TTC549 (cell line): ENCODE measurements at regions not wholly inside any gene's neighbourhood (a gene's known extent, or its start where the extent isn't known, plus 50 kb on each side); places are given as distances from the start of the nearest gene placed in this dataset.

Source experiments
- FAIRE-seq: peaks from 2 replicates; lab custom pipeline; 2012; peaks lifted over from hg19 to GRCh38; lab: Jason Lieb, UNC

GRCh38 chr5:54743581-54743980, 226.0 kb downstream of the SNX18 start:
- no peak for FAIRE-seq

- no peak for FAIRE-seq
These were observed 224.9 kb downstream of the SNX18 start for GRCh38 chr5:54742417-54742891.

GRCh38 chr5:54741711-54742110, 224.2 kb downstream of the SNX18 start:
- FAIRE-seq, result no peak

- FAIRE-seq, result no peak
These were observed 222.6 kb downstream of the SNX18 start for GRCh38 chr5:54740141-54740540.

GRCh38 chr5:54739371-54739770, 221.8 kb downstream of the SNX18 start:
- no peak for FAIRE-seq

GRCh38 chr5:54738973-54739367, 221.4 kb downstream of the SNX18 start:
- FAIRE-seq, result no peak

GRCh38 chr5:54738118-54738972, 220.8 kb downstream of the SNX18 start:
- no peak for FAIRE-seq

- FAIRE-seq, result no peak
These were observed 218.6 kb downstream of the SNX18 start for GRCh38 chr5:54736003-54736797.

GRCh38 chr5:54733101-54733500, 215.5 kb downstream of the SNX18 start:
- FAIRE-seq, result no peak

GRCh38 chr5:54732108-54732507, 214.5 kb downstream of the SNX18 start:
- FAIRE-seq, result no peak

GRCh38 chr5:54728588-54728915, 211.0 kb downstream of the SNX18 start:
- no peak for FAIRE-seq

GRCh38 chr5:54727874-54728587, 210.5 kb downstream of the SNX18 start:
- FAIRE-seq, result no peak

GRCh38 chr5:54725391-54726280, 208.1 kb downstream of the SNX18 start:
- no peak for FAIRE-seq

- no peak for FAIRE-seq
These were observed 205.4 kb downstream of the SNX18 start for GRCh38 chr5:54722846-54723433.

- no peak for FAIRE-seq
These were observed 204.5 kb downstream of the SNX18 start for GRCh38 chr5:54721951-54722654.

GRCh38 chr5:54721116-54721515, 203.6 kb downstream of the SNX18 start:
- FAIRE-seq, result no peak

- FAIRE-seq, result no peak
These were observed 202.8 kb downstream of the SNX18 start for GRCh38 chr5:54720341-54720740.

GRCh38 chr5:54719384-54720283, 202.1 kb downstream of the SNX18 start:
- no peak for FAIRE-seq

GRCh38 chr5:54718656-54719055, 201.1 kb downstream of the SNX18 start:
- no peak for FAIRE-seq

- FAIRE-seq, result no peak
These were observed 200.3 kb downstream of the SNX18 start for GRCh38 chr5:54717870-54718269.
